GM21717 (cell line): ENCODE measurements at regions not wholly inside any gene's neighbourhood (a gene's known extent, or its start where the extent isn't known, plus 50 kb on each side); places are given as distances from the start of the nearest gene placed in this dataset.
"Not testable (repeated sequence)": the region's sequence is repeated elsewhere in the genome, so short reads cannot be mapped to it uniquely, and the experiment has no call there.

ENCODE experiments used
- ATAC-seq: cut with Tn5 transposase; IDR thresholded peaks from one replicate; pipeline ENCODE4 v1.9.1; 2021; ENCODE audit warnings: mild to moderate bottlenecking, moderate library complexity; ENCODE audit not compliant: unreplicated experiment

DNA sequence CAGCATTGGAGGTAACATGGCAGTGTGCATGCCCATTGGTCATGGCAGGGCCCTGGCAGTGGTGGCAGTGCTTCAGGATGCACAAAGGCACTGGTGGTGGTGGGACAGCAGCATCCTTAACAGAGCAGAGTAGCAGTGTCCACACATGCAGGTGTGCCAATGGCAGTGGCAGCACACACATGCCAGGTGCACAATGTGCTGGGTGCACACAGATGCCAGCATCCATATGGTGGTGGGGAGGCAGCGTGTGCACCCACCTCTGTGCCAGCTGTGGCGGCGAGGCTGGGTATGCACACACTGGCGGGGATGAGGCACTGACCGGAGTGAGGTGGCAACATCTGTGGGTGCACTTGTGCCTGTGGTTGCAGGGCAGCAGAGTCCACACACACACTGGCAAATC is 150.6 kb downstream of the SI start:
- ATAC-seq = no peak

GRCh38 chr3:164918905-164919304 is 159.4 kb downstream of the SI start:
- no peak for ATAC-seq

GRCh38 chr3:164912916-164913315 is 165.4 kb downstream of the SI start:
- no peak for ATAC-seq

- no peak for ATAC-seq
These were observed 174.4 kb downstream of the SI start for GRCh38 chr3:164903820-164904451.

- no peak for ATAC-seq
These were observed 181.0 kb downstream of the SI start for GRCh38 chr3:164897342-164897741.

- no peak for ATAC-seq
These were observed 188.2 kb downstream of the SI start for GRCh38 chr3:164890061-164890460.

GRCh38 chr3:164883171-164883570 is 195.1 kb downstream of the SI start:
- no peak for ATAC-seq

GRCh38 chr3:164879201-164879600 is 199.1 kb downstream of the SI start:
- no peak for ATAC-seq

GRCh38 chr3:164864454-164864853 is 213.8 kb downstream of the SI start:
- ATAC-seq = no peak

- ATAC-seq = no peak
These were observed 225.4 kb downstream of the SI start for GRCh38 chr3:164852866-164853265.

DNA sequence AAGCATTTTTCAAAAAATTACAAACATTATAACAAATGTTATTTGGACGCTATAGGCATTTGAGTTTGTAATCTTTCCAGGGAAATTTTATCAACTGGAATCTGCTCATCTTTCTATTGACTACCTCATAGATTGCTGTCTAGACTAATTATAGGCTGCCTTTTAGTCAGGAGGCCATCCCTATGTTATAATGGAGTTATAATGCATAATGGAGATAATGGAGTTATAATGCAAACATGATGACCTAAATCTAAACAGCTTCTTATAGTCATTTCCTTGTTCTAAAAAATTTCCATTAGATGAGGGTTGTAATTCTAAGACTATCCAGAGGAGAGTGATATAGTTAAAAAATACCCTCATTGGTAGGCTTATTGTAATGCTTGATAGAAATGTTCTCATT is 226.4 kb downstream of the SI start:
- ATAC-seq = no peak

DNA sequence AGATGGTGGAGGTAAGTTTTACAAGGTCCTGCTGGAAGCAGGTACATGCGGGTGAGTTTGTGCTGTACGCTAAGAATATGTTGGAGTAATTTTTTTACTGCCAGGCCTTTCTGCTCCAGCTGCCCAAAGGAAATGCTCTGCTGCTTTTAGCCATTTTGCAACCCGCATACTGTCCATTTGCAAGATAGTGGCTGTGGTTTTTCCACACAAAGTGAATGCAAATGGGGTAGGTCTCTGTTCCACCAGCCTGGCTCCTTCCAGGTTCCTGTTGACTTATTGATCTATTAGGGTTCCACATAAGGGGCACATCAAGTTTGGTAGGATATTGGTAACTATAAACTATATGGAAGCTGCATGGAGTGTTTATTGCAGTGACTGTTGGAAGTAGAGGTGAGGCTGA is 227.1 kb downstream of the SI start:
- no peak for ATAC-seq

DNA sequence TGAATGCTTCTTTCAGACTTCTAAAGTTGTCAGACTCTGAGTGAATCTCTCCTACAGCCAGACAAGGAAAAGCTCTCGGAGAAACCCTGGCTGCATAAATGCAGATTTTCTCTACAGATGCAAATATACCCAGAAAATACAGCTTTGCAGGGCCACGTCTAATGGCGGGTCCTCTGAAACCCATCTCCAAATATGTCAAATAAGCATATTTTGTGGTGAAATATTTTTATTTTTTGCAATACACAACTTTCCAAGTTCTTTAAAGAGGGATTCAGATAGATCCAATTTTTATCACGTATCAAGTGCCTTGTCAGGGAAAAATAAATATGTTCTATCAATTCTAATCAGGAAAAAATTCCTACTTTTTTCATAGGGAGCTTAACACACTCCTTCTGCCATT is 229.4 kb downstream of the SI start:
- no peak for ATAC-seq

DNA sequence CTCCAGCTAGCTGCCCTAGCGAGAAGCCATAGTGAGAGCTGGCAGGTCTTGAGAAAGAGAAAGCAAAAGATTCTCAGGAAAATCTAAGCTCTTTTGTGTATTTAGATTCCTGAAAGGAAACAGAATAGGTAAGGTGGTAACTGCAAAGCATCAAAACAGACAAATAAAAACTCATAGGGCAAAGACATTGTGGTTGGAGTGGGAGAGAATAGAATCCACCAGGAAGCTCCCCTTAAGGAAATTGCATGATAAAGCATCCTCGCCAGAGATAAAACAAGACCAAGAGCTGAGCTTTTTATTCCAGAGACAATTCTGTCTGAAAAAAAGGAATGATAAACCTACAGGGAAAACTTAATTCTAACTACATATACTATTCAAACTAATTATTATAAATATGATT is 232.6 kb downstream of the SI start:
- no peak for ATAC-seq

DNA sequence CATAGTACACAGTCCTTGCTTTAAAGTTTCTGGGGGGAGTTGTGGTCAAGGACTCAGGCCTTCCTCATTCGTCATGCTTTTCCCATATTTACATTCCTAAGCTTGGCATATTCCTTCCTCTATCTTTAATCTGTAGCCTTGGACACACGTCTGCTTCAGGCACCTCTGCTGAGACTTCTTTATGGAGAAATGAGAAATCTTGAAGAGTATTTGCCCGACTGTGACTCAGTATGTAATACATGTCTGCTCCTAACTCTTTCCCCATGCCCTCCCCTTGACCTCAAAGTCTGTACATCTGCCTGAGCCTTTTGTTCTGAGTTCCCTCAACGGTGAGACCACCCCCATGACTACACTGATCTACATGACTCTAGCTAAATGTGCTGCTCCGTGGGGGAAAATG is 246.1 kb downstream of the SI start:
- ATAC-seq = no peak

GRCh38 chr3:164818318-164818717 is 260.0 kb downstream of the SI start:
- no peak for ATAC-seq

- ATAC-seq = no peak
These were observed 264.2 kb downstream of the SI start for GRCh38 chr3:164814106-164814505.

- ATAC-seq = no peak
These were observed 266.3 kb downstream of the SI start for GRCh38 chr3:164812042-164812441.

DNA sequence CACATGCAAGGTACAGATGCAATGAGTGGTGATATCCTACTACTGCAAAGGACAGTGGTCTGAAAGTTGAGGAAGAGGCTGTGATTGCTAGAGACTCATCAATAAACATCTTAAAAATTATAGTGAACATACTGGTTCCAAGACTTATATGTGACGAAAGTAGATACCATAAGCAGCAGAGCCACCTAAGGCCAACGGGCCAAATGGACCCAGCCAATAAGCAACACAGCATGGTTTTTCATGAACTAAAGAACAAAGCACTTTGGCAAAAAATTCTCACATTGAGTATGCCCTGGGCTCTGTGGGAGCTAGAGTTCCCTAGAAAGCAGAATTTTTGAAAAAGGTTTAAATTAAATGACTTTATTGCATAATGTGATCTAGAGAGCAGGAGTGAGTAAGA is 272.1 kb downstream of the SI start:
- ATAC-seq = no peak

DNA sequence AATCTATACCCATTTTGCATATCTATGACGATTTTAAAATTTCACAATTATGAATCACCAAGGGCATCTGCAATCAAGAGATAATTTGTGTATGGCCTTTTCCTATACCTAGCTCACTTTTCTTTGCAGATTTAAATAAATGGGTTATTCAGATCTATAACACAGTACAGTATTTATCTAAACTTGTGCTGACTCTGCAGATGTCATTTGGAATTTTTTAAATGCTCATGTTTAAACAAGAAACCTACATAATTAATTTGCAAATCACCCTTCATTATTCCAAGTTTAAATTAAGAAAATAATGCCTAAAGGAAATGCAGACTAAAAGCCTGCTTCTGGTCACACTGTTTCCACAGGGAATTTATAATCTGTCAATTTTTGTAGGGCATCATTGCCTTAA is 284.2 kb downstream of the SI start:
- no peak for ATAC-seq

- no peak for ATAC-seq
These were observed 287.0 kb downstream of the SI start for GRCh38 chr3:164791263-164791662.

DNA sequence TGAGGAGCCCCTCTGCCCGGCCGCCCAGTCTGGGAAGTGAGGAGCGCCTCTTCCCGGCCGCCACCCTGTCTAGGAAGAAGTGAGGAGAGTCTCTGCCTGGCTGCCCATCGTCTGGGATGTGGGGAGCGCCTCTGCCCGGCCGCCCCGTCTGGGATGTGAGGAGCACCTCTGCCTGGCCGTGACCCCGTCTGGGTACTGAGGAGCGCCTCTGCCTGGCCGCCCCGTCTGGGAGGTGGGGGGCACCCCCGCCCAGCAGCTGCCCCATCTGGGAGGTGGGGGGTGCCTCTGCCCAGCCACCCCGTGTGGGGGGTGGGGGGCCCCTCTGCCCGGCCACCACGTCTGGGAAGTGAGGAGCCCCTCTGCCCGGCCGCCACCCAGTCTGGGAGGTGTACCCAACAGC is 293.9 kb downstream of the SI start:
- not testable (repeated sequence) for ATAC-seq

DNA sequence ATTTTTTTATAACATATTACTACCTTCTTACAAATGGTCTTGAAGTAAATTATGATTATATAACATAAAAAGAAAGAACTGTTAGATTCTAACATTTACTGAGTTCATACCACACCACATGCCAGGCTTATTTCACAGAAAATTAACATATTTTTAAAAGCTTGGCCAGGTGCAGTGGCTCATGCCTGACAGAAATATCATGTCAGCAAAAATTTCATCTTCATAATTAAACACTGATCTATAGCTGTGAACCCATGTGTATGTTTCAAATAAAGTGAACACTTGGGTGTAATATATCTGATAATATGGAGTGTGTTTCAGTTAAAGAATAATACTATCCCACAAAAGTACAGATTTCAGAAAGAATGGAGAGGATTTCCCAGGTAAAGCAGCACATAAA is 296.5 kb downstream of the SI start:
- ATAC-seq = no peak

GRCh38 chr3:164779816-164780215 is 298.5 kb downstream of the SI start:
- ATAC-seq = no peak
